Endothelial cell (in vitro differentiated cells): ENCODE measurements at regions not wholly inside any gene's neighbourhood (a gene's known extent, or its start where the extent isn't known, plus 50 kb on each side); places are given as distances from the start of the nearest gene placed in this dataset.
"Not testable (repeated sequence)": the region's sequence is repeated elsewhere in the genome, so short reads cannot be mapped to it uniquely, and the experiment has no call there.

Source experiments
- DNase-seq: peaks from one replicate; pipeline ENCODE4 v3.0.0; 2021; ENCODE audit warnings: low spot score
- H3K27ac Mint-ChIP-seq: one replicate; pipeline ENCODE4 v1.8.0; 2021; ENCODE audit warnings: mixed read lengths, inconsistent platforms; ENCODE audit not compliant: unreplicated experiment
- H3K27me3 Mint-ChIP-seq: one replicate; pipeline ENCODE4 v1.8.0; 2021; ENCODE audit warnings: mild to moderate bottlenecking, moderate library complexity, mixed read lengths, inconsistent platforms; ENCODE audit not compliant: unreplicated experiment
- H3K36me3 Mint-ChIP-seq: one replicate; pipeline ENCODE4 v1.8.0; 2021; ENCODE audit warnings: mild to moderate bottlenecking, low read depth, mixed read lengths, inconsistent platforms; ENCODE audit not compliant: unreplicated experiment
- H3K4me1 Mint-ChIP-seq: one replicate; pipeline ENCODE4 v1.8.0; 2021; ENCODE audit warnings: mild to moderate bottlenecking, mixed read lengths, inconsistent platforms; ENCODE audit not compliant: unreplicated experiment
- H3K4me3 Mint-ChIP-seq: one replicate; pipeline ENCODE4 v1.8.0; 2021; ENCODE audit warnings: mild to moderate bottlenecking, mixed read lengths, inconsistent platforms; ENCODE audit not compliant: unreplicated experiment
- H3K9me3 Mint-ChIP-seq: one replicate; pipeline ENCODE4 v1.8.0; 2021; ENCODE audit warnings: mixed read lengths, inconsistent platforms; ENCODE audit not compliant: unreplicated experiment
- TF ChIP-seq, protein P1 (sequence below): fragments of 200-600 bp; sonication (generic); IDR thresholded peaks from one replicate; pipeline ENCODE4 v1.5.0; 2021; ENCODE audit warnings: antibody characterized with exemption; ENCODE audit not compliant: unreplicated experiment

DNA sequence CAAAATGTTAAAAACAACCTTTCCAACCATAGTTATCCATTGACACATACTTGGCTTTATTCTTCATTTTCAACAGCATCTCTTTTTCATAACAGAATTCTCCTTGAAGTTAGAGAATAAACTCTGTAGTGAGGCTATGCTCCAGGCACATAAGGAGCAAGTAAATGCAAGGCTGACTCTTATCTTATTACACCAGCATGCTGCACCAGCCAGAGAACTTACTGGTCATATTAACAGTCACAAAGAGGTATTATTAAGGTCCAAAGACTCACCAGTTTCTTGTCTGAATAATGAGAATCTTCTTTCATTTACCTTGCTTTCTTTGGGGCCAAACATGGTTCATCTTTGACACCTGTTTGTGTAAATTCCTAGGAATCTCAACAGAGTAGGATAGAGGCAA is 71.3 kb upstream of the IVNS1ABP start:
- no peaks in the 10 kb centered on the region for H3K27me3 Mint-ChIP-seq
- no peak overlapping the region for H3K27ac Mint-ChIP-seq
- no peak overlapping the region for H3K4me3 Mint-ChIP-seq
- H3K9me3 Mint-ChIP-seq = peaks cover 4% of the 10 kb centered on the region
- H3K4me1 Mint-ChIP-seq = no peaks in the 10 kb centered on the region
- H3K36me3 Mint-ChIP-seq = no peaks in the 10 kb centered on the region
- TF ChIP-seq, protein P1, sequence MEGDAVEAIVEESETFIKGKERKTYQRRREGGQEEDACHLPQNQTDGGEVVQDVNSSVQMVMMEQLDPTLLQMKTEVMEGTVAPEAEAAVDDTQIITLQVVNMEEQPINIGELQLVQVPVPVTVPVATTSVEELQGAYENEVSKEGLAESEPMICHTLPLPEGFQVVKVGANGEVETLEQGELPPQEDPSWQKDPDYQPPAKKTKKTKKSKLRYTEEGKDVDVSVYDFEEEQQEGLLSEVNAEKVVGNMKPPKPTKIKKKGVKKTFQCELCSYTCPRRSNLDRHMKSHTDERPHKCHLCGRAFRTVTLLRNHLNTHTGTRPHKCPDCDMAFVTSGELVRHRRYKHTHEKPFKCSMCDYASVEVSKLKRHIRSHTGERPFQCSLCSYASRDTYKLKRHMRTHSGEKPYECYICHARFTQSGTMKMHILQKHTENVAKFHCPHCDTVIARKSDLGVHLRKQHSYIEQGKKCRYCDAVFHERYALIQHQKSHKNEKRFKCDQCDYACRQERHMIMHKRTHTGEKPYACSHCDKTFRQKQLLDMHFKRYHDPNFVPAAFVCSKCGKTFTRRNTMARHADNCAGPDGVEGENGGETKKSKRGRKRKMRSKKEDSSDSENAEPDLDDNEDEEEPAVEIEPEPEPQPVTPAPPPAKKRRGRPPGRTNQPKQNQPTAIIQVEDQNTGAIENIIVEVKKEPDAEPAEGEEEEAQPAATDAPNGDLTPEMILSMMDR = no peak
- DNase-seq = no peak

GRCh38 chr1:185385991-185386390 is 68.9 kb upstream of the IVNS1ABP start:
- Mint-ChIP-seq H3K9me3 (peaks cover 4% of the 10 kb centered on the region), H3K4me3 (no peak overlapping the region), H3K27ac (no peak overlapping the region), H3K27me3 (peaks cover 2% of the 10 kb centered on the region), H3K4me1 (no peaks in the 10 kb centered on the region), H3K36me3 (no peaks in the 10 kb centered on the region)
- no peak for DNase-seq
- TF ChIP-seq, protein P1 = no peak

DNA sequence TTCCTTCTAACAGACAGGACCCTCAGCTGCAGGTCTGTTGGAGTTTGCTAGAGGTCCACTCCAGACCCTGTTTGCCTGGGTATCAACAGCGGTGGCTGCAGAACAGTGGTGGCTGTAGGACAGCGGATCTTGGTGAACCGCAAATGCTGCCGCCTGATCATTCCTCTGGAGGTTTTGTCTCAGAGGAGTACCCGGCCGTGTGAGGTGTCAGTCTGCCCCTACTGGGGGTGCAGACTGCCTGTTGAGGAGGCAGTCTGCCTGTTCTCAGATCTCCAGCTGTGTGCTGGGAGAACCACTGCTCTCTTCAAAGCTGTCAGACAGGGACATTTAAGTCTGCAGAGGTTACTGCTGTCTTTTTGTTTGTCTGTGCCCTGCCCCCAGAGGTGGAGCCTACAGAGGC is 66.8 kb upstream of the IVNS1ABP start:
- not testable (repeated sequence) for H3K9me3 Mint-ChIP-seq

GRCh38 chr1:185377831-185378230 is 60.8 kb upstream of the IVNS1ABP start:
- no peak for DNase-seq
- Mint-ChIP-seq H3K27me3 (peaks cover 2% of the 10 kb centered on the region), H3K36me3 (no peaks in the 10 kb centered on the region), H3K4me3 (no peak overlapping the region), H3K4me1 (no peaks in the 10 kb centered on the region), H3K9me3 (no peaks in the 10 kb centered on the region), H3K27ac (no peak overlapping the region)
- TF ChIP-seq, protein P1 = no peak

More for the DNA sequence above, 66.8 kb upstream of the IVNS1ABP start:
- H3K27ac Mint-ChIP-seq, H3K36me3 Mint-ChIP-seq, H3K4me3 Mint-ChIP-seq, H3K4me1 Mint-ChIP-seq, DNase-seq, H3K27me3 Mint-ChIP-seq: not testable (repeated sequence)

DNA sequence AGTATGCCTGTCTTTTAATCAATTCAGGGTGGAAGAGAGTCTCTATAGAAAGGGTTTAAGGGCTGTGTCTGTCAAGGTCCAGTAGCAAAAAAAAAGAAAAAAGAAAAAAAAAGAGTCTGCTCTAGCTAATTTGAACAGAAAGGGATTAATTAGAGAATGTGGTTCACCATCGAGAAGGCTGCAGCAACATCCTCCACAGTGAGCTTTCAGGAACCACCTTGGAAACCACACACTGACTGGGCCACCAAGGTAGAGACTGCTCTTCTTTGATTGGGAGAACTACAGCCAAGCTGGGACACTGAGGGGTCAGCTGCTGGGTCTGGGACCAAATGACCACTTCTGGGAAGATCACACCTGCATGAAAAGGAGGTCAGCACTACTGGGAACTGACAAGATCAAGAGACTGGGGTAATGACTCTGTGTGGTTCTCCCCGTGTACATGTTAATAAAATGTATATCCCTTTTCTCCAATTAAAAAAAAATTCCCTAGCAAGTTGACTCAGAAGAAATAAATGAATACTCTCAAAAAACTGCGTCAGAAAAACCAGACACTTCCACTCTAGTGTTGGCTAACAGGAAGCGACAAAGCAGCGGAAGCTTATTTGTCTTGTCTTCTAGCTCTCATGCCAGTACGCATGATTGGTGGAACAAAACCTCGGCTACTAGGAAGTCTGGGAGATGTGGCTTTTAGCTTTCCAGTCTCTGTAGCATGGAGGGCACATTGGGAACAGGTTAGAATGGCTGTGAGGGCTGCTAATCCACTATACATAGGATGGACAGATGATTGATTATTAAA is 60.0 kb upstream of the IVNS1ABP start:
- peaks cover 2% of the 10 kb centered on the region for H3K27me3 Mint-ChIP-seq
- no peaks in the 10 kb centered on the region for H3K4me1 Mint-ChIP-seq
- DNase-seq = no peak

More for the DNA sequence above, 60.0 kb upstream of the IVNS1ABP start:
- no peak overlapping the region for H3K27ac Mint-ChIP-seq
- H3K4me3 Mint-ChIP-seq = no peak overlapping the region
- TF ChIP-seq, protein P1 = no peak
- H3K9me3 Mint-ChIP-seq = no peaks in the 10 kb centered on the region
- no peaks in the 10 kb centered on the region for H3K36me3 Mint-ChIP-seq
